Activated naive CD4-positive, alpha-beta T cell (primary cell): ENCODE measurements at regions not wholly inside any gene's neighbourhood (a gene's known extent, or its start where the extent isn't known, plus 50 kb on each side); places are given as distances from the start of the nearest gene placed in this dataset.
"Not testable (repeated sequence)": the region's sequence is repeated elsewhere in the genome, so short reads cannot be mapped to it uniquely, and the experiment has no call there.

Experiments
- DNase-seq, 4 experiments: peaks; one replicate each; lab custom pipeline; 2025; lab: John Stamatoyannopoulos, UW

DNA sequence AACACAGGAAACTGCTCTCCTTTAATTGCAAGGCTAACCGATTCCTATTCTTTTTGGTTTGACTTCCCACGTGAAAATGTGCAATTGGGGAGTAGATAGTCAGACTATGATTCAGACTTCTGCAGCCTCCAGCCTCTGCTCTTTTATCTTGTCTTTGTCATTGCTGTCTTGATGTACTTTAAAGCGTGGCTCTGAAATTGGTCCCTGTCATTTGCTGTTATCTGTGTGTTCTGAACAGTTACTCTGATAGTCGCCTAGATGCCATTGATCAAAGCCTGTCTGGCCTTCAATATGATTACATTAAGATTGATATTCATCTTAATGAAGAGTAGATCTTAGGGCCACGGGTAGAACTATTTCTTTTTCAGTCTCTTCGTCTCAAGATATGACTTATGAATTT, 799.2 kb downstream of the REEP3 start:
- DNase-seq: no peak

- no peak for DNase-seq
These were observed 808.3 kb downstream of the REEP3 start for GRCh38 chr10:64329510-64329909.

DNA sequence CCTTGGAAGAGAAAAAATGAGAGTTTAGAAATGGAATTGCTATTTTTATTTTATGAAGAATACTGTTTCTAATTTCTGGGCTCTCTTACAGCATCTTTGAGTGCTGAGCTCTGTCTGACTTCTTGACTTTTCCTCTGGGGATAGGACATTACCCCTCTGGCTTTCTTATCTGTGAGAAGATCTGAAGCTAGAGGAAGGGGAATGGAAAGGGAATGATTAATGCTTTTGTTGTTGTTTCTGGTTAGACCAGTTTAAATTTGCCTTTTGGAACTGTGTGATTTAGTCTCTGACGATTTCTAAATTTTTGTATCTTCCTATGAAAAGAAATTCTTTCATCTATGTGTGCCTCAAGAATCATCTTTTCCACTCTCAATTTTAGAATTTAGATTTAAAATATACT, 811.4 kb downstream of the REEP3 start:
- no peak for DNase-seq

- DNase-seq: no peak
These were observed 812.9 kb downstream of the REEP3 start for GRCh38 chr10:64334084-64334483.

DNA sequence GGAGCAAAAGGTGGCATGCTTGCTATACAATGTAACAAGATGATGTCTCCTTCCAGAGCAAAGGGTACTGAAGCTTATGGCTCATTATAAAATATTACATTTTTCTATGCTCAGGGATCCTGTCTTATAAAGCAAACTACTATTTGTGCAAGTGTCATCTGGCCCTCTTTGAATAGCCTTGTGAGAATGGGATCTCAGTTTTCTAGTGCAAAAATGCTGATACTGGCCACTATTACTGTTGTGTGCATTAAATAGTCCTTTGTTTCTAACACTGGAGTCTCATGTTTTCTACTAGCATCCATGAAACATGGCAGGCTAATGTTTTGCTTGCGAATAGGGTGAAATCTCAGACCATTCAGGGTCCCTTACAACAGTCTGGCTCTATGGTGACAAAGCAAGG, 823.0 kb downstream of the REEP3 start:
- no peak for DNase-seq

GRCh38 chr10:64345856-64346255, 824.7 kb downstream of the REEP3 start:
- no peak for DNase-seq

GRCh38 chr10:64346389-64346788, 825.2 kb downstream of the REEP3 start:
- DNase-seq: no peak

- no peak for DNase-seq
These were observed 829.5 kb downstream of the REEP3 start for GRCh38 chr10:64350665-64351064.

GRCh38 chr10:64358907-64359306, 837.7 kb downstream of the REEP3 start:
- no peak for DNase-seq

DNA sequence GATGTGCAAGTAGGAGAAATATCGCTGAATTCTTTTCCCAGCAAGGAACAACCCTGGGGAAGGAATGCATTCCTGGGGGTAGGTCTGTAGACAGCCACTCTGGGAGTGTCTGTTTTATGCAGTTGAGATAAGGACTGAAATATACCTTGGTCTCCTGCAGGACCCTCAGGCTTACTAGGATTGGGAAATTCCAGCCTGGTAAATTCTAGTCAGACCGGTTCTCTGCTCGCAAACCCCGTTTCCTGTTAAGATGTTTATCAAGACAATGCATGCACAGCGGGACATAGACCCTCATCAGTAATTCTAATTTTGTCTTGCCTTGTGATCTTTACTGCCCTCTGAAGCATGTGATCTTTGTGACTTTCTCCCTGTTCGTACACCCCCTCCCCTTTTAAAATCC, 839.0 kb downstream of the REEP3 start:
- DNase-seq: not testable (repeated sequence)

GRCh38 chr10:64363687-64364086, 842.5 kb downstream of the REEP3 start:
- DNase-seq: no peak

DNA sequence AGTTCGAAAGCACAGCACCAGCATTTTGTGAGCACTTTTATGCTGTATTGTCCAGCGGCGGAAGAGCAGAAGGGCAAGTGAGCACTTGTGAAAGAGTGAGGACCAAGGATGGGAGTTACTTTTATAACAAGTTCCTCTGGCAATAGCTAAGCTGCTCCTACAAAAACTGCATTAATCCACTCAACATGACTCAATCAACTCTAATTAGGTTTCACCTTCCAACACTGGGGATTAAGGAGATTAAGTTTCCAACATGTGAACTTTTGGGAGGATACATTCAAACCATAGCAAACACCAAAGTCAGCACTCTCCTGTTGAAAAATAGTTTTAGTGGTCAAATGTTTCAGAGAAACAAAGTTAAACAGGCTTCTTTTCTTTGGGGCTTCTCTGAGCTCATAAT, 844.5 kb downstream of the REEP3 start:
- no peak for DNase-seq

DNA sequence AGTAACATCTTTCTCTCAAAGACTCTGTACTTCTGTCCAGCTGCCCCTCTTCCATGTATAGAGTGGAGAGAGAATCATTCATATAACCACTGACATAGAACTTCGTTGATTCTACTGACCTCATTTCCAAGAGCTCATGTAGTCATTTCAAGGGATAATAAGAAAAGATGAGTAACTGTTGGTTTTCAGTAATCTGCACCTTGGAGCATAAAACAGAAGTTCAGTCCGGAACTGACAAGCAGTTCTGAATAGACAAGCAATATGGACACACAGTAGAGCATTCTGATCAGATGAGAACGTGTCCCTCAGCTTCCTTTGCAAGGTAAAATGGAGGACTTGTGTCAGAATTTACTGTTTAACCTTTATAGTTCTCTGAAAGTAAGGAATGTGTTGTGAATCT, 847.1 kb downstream of the REEP3 start:
- DNase-seq: no peak

- DNase-seq: no peak
These were observed 848.9 kb downstream of the REEP3 start for GRCh38 chr10:64369885-64370773.

DNA sequence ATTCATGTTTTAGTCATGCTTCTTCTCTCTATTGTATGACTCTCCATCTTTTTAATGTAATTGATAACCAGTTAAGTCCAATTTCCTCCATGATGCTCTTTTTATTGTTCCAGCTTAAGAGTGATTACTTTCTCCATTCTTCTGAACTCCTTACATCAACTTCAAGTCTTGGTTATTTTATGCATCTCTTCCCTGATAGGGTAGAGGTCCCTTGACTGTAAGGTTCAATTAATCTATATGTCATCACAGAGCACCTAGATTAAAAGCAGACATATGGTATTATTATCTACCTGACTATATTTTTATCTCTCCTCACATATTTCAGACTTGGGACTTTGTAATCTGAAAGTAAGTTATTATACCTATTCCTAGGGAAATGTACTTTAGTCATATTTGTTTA, 853.1 kb downstream of the REEP3 start:
- DNase-seq: no peak

DNA sequence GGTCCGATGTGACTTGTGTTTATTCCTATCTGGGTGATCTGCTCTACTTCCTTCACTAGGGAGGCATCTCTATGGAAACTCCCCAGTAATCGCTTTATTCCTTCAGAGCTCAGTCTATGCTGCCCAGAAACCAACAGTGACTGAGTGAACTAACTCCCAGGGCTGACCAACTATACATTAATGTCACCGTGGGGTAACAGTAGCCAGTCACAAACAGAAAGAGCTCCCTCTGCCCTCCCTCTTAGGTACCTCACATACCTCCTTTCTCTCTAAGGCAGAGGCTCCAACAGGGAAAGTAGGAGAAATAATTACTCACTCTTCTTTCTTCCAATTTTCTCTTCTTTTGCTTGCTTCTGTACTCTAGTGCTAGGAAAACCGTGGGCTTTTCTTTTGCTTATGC, 855.0 kb downstream of the REEP3 start:
- DNase-seq: no peak

GRCh38 chr10:64379898-64380297, 858.7 kb downstream of the REEP3 start:
- no peak for DNase-seq

DNA sequence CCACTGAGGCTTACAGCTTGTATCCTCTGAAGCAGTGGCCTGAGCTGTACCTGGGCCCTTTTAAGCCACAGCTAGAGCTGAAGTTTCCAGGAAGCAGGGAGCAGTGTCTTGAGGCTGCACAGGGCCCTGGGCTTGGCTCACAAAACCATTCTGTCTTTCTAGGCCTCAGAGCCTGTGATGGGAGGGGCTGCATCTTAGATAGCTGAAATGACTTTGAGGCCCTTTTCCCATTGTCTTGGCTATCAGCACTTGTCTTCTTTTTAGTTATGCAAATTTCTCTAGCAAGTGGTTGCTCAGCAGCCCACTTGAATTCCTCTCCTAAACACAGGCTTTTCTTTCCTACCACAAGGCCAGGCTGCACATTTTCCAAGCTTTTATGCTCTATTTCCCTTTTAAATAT, 864.2 kb downstream of the REEP3 start:
- DNase-seq: no peak

GRCh38 chr10:64394744-64395143, 873.5 kb downstream of the REEP3 start:
- DNase-seq: no peak

- no peak for DNase-seq
These were observed 875.0 kb downstream of the REEP3 start for GRCh38 chr10:64396105-64396708.

DNA sequence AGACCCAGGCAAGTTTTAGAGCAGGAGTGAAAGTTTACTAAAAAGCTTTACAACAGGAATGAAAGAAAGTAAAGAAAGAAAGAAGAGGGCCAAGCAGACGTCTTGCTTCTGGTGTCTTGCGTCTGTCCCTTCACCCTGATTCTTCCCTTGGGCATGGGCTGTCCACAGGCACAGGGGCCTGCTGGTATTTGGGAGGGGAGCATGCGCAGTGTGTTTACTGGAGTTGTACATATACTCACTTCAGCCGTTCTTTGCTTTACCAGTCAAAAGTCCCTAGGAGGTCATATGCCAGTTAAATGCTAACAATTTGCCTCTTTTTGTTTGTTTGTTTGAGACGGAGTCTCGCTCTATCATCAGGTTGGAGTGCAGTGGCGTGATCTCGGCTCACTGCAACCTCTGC, 875.9 kb downstream of the REEP3 start:
- no peak for DNase-seq

DNA sequence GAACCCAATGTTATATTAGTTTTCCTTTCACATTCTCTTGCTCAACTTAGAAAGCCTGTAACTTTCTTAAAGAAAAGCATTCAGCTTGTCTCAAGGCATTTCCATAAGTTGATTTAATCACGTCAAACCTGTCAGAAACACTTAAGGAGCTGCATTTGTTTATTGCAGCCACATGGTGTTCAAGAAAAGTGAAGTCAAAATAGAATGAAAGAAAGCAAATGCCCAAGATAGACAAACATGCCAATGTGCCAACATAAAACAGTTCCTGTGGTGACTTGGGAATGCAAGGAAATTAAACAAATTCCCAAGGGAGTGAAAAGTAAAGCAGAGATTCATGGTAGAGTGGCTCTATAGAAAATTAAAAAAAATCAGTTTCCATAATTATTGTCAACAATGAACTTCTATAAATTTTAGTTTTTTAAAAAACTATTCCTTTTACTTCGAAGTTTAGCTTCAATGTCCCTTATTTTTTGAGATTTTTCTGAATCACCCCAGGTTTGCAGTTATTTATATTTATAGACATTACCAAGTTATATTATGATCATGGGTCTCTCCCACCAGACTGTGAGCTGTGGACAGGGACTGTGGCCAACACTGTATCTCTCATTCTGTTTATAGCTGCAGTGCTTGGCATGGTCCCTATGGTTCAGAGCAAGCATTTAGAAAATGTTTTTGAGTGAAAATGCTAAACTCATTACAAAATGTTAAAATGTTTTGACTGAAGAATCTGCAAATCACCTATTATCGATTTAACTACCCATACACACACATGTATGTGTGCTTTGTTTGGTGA, 887.4 kb downstream of the REEP3 start:
- DNase-seq: no peak

DNA sequence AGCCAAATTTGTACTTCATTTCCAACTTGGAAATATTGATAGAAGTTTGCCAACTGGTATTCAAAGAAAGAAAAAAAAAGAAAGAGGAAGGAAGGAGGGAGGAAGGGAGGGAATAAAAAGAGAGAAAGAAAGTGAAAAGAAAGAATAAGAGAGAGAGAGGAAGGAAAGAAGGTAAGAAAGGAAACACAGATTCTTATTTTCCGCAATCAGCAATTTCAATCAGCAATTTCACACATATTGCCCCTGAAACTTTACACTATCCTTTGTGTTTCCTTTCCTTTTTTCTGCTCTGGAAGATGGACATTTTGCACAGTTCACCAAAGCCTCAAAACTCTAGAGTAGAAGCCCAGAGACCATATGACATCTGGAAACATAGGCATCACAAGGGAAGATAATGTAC, 888.1 kb downstream of the REEP3 start:
- no peak for DNase-seq
